NCI-H446 (cell line): ENCODE measurements at regions not wholly inside any gene's neighbourhood (a gene's known extent, or its start where the extent isn't known, plus 50 kb on each side); places are given as distances from the start of the nearest gene placed in this dataset.
"Not testable (repeated sequence)": the region's sequence is repeated elsewhere in the genome, so short reads cannot be mapped to it uniquely, and the experiment has no call there.

Experiments
- DNase-seq, 2 experiments: peaks; one replicate each; lab custom pipeline; 2025; lab: John Stamatoyannopoulos, UW

DNA sequence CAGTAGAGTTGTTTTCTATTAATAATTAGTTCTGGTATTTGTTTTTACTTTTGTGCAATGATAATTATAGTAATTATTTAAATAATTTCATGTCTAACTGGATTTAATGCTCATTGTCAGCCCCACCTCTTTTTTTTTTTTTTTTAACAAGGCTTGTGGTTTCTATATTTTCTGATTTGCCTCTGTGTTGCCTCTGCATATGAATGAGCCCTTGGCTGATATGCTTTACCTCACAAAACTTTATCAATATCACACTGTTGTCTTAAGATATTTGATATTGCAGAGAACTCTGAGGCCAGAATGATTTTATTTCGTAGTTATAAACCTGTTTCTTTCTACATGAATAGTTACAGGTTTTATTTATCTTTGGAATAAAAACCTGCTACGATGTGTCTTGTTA lies 116.2 kb upstream of the ATP2B1 start:
- DNase-seq, result no peak

DNA sequence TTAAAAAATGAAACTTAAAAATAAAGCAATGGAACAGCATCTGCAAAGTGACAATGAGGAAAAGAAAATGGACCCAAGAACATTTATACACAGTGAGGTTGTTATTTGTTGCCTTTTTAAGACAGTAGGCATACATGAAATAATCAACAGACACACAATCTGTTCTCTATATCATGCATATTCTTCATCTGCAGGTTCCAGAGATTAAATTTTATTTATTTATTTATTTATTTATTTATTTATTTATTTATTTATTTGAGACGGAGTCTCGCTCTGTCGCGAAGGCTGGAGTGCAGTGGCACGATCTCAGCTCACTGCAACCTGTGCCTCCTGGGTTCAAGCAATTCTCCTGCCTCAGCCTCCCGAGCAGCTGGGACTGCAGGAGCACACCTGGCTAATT lies 114.4 kb upstream of the ATP2B1 start:
- DNase-seq, result not testable (repeated sequence)

DNA sequence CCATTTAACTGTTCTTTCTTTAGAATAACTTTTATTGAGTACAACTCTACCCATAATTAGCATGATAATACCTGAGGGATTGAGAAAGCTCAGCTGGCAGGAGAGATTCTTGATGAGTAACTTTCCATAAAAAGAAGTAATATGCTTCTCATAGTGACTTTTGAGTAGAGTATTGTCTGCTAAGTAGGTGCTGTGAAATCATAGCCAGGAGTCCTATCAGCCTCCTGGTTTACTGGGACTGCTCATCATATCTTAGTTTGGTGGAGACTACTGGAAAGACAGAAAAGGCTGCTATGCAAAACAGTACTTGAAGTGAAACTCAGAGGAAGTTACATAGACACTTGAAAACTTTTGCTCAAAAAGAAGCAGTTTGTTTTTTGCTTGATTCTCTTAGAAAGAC lies 113.3 kb upstream of the ATP2B1 start:
- DNase-seq, result no peak

- DNase-seq, result no peak
These were observed 109.0 kb upstream of the ATP2B1 start for GRCh38 chr12:89817501-89818226.

DNA sequence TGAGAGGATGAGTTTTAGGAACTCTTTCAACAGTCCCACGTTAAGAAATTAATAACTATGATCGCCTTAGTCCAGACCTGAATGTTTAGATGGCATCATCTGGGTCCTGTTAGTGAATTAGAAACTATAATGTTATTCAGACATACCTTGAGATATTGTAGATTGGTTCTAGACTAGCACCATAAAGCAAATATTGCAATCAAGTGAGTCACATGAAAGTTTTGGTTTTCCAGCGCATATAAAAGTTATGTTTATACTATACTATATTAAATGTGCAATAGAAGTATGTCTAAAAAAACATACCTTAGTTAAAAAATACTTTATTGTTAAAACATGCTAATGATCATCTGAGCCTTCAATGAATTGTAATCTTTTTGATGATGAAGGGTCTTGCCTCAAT lies 106.6 kb upstream of the ATP2B1 start:
- DNase-seq, result no peak

- DNase-seq, result no peak
These were observed 94.8 kb upstream of the ATP2B1 start for GRCh38 chr12:89803412-89803811.

GRCh38 chr12:89801284-89801683 lies 92.6 kb upstream of the ATP2B1 start:
- DNase-seq, result no peak

GRCh38 chr12:89800435-89800834 lies 91.8 kb upstream of the ATP2B1 start:
- DNase-seq, result no peak

DNA sequence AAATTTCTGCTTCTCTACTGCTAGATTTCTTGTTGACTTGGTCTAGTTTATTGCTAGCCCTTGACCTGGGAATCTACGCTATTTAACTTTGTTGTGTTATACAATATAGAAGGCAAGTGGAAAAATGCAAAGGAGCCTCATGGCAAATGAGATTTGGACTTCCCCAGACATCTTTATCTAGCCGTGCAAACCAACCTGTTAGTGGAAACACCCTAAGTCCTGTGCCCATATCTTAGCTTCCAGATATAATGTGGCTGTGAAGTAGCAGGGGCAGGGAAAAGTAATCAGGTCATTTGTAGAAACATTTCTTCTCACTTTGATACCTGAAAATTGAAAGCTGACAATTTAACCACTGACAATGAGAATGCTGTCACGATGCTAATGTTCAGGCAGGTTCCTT lies 90.7 kb upstream of the ATP2B1 start:
- no peak for DNase-seq

- no peak for DNase-seq
These were observed 88.8 kb upstream of the ATP2B1 start for GRCh38 chr12:89797436-89797835.

DNA sequence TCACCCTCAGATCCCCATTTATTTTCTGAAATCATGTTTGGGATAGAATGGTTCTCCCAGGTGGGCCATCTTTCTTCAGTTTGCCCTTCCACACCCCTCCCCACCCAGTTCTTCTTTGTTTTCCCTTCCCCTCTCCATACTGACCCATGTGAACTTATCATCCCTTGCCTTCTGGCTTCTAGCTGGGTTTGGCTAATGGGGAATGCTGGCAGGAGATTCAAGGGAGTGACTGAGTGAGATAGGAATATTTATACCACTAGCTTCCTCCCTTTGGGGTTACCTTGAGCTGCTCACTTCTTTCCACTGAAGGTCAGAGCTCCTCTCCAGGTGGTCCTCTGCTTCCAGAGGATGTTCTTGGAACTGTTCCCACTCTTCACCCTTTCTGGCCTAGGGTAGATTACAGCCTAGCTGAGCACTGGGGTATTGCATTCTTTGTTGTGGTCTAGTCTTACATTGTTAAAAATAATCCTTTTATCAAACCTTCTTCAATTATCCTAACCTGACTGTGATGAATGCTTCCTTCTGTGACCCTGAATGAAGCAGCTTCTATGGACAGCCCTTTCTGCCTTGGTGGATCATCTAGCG lies 88.3 kb upstream of the ATP2B1 start:
- DNase-seq, result no peak

- no peak for DNase-seq
These were observed 85.3 kb upstream of the ATP2B1 start for GRCh38 chr12:89793946-89794345.

GRCh38 chr12:89791286-89791685 lies 82.6 kb upstream of the ATP2B1 start:
- no peak for DNase-seq

DNA sequence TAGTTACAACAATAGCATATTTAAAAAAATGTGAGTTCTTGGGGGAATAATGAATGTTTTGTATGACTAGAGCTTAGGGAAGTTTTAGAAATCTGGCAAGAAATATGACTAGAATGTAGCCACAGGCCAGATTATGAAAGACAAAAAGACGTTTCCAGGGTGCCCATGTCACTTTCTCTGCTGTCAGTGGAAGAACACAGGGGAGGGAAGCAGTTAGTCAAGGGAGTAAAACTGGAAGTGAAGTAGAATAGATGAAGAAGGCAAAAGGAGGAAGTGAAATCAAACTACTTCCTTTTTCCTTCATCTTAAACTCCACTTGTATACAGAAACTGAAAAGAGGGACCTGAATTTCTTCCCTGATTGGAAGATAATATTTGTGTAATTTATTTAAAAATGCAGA lies 81.2 kb upstream of the ATP2B1 start:
- no peak for DNase-seq

- DNase-seq, result no peak
These were observed 79.1 kb upstream of the ATP2B1 start for GRCh38 chr12:89787763-89788162.

GRCh38 chr12:89786177-89786810 lies 77.7 kb upstream of the ATP2B1 start:
- no peak for DNase-seq

- peak; percentile 31 to 76 for DNase-seq
These were observed 74.9 kb upstream of the ATP2B1 start for GRCh38 chr12:89783359-89784060.

- no peak for DNase-seq
These were observed 74.2 kb upstream of the ATP2B1 start for GRCh38 chr12:89782807-89783206.

- DNase-seq, result no peak
These were observed 73.4 kb upstream of the ATP2B1 start for GRCh38 chr12:89781946-89782550.

GRCh38 chr12:89781156-89781555 lies 72.5 kb upstream of the ATP2B1 start:
- no peak for DNase-seq

DNA sequence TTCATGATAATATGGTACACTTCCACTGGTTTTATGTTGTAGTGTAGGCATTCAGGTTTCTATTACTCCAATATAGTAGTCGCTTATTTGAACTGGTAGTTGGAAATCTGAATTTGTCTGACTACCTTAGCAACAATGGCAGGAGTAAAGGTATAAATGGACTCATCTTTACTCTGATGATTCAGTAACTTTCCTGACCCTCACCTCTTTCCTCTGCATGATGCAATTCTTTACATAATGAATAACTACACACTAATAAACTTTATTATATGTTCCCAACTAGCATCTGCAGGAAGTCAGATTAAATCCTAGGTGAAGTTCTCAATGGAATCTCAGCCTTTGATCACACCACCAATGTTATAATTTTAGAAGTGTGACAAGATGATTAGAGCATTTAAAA lies 70.5 kb upstream of the ATP2B1 start:
- DNase-seq, result no peak

DNA sequence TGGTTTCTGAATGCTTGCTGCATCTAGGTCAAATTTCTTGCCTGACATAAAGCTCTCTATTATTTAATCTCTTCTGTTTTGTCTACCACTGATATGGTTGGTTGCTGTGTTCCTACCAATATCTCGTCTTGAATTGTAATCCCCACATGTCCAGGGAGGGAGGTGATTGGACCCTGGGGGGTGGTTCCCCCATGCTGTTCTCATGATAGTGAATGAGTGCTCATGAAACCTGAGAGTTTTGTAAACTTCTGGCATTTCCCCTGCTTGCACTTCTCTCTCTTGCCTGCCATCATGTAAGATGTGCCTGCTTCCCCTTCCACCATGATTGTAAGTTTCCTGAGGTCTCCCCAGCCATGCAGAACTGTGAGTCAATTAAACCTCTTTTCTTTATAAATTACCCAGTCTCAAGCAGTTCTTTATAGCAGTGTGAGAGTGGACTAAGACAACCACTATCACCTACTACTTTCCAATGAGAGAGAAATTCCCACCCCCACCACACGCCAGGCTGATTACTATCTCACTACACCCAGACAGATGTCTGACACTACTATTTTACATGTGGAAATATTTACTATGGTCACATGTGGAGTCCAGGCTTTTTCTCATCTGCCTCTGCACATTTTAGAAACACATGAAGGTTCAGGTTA lies 69.2 kb upstream of the ATP2B1 start:
- DNase-seq, result no peak
